RWPE1 (cell line): ENCODE measurements at regions not wholly inside any gene's neighbourhood (a gene's known extent, or its start where the extent isn't known, plus 50 kb on each side); places are given as distances from the start of the nearest gene placed in this dataset.
"Not testable (repeated sequence)": the region's sequence is repeated elsewhere in the genome, so short reads cannot be mapped to it uniquely, and the experiment has no call there.

Source experiments
- CTCF ChIA-PET: fragments of 350-600 bp; sonication (Branson Sonifier 250); formaldehyde crosslinking; extraction: SDS; loops from one replicate; lab custom pipeline; 2021; lab: Yijun Ruan, JAX
- POLR2A ChIA-PET: fragments of 400-600 bp; formaldehyde crosslinking; extraction: SDS; loops from one replicate; lab custom pipeline; 2020; ENCODE audit warnings: antibody characterized with exemption; ENCODE audit not compliant: low non-redundant PET; lab: Yijun Ruan, JAX
- DNase-seq: peaks from one replicate; pipeline ENCODE4 v3.0.0; 2012; ENCODE audit warnings: low spot score
- H3K27ac ChIP-seq: fragments of 450-650 bp; 2 replicates; pipeline ENCODE4 v1.5.1; 2017

- CTCF ChIA-PET, DNase-seq, POLR2A ChIA-PET, H3K27ac ChIP-seq: not testable (repeated sequence)
Measured at GRCh38 chr15:22649458-22649857, 137.0 kb upstream of the NIPA1 start.

GRCh38 chr15:22651179-22651578 lies 135.3 kb upstream of the NIPA1 start:
- not testable (repeated sequence) for H3K27ac ChIP-seq

GRCh38 chr15:22664294-22665058 lies 122.0 kb upstream of the NIPA1 start:
- DNase-seq, POLR2A ChIA-PET, CTCF ChIA-PET: not testable (repeated sequence)
- H3K27ac ChIP-seq: peak overlapping the region; percentile 84

More at GRCh38 chr15:22651179-22651578, 135.3 kb upstream of the NIPA1 start:
- CTCF ChIA-PET, POLR2A ChIA-PET, DNase-seq: not testable (repeated sequence)

DNA sequence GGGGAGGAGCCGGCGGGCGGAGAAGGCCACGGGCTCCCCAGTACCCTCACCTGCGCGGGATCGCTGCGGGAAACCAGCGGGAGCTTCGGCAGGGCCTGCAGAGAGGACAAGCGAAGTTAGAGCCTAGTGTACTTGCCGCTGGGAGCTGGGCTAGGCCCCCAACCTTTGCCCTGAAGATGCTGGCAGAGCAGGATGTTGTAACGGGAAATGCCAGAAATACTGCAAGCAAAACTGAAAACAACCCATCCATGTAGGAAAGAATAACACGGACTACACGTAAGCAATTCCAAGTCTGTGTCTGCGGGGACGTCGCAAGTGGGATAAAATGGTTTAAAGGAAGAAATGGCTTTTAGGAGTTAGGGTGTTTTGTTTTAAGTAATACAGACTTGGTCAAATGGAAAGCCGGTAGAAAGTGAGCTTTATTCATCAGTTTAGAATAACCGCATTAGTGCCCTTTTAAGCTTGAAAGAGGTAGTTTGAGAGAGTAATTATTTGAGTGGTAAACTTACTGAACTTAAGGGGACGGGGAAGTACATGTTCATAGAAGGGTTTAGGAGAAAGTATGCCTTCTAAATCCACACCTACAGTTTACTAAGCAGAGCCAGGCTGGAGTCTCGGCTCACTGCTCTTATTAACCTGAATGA lies 121.3 kb upstream of the NIPA1 start:
- H3K27ac ChIP-seq: peak overlapping the region; percentile 84
- CTCF ChIA-PET, POLR2A ChIA-PET, DNase-seq: not testable (repeated sequence)

GRCh38 chr15:22665711-22666110 lies 120.7 kb upstream of the NIPA1 start:
- H3K27ac ChIP-seq, DNase-seq, CTCF ChIA-PET, POLR2A ChIA-PET: not testable (repeated sequence)

DNA sequence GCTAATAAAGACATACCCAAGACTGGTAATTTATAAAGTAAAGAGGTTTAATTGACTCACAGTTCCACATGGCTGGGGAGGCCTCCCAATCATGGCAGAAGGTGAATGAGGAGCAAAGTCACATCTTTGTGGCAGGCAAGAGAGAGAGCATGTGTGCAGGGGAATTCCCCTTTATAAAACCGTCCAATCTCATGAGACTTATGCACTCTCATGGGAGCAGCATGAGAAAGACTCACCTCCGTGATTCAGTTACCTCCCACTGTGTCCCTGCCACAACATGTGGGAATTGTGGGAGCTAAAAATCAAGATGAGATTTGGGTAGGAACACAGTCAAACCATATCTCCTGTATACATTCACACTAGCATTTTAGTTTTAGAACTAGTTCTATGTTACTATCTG lies 101.7 kb upstream of the NIPA1 start:
- POLR2A ChIA-PET, DNase-seq: not testable (repeated sequence)

GRCh38 chr15:22699881-22700280 lies 86.6 kb upstream of the NIPA1 start:
- H3K27ac ChIP-seq, POLR2A ChIA-PET, CTCF ChIA-PET, DNase-seq: not testable (repeated sequence)

More for the DNA sequence above, 101.7 kb upstream of the NIPA1 start:
- H3K27ac ChIP-seq, CTCF ChIA-PET: not testable (repeated sequence)

DNA sequence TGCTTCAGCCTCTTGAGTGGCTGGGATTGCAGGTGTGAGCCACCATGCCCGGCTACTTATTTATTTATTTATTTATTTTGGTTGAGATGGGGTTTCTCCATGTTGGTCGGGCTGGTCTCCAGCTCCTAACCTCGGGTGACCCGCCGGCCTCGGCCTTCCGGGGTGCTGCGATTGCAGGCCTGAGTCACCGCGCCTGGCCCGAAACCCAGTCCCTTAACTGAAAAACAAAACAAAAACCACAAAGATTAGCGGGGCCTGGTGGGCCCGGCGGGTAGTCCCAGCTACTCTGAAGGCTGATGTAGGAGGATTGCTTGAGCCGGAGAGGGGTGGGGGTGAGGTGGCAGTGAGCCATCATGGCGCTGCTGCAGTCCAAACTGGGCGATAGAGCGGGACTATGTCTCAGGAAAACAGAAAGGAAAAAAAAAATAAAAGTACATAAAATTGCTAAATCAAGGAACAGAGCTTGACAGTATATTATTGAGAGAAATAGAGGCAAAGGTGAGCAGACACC lies 75.6 kb upstream of the NIPA1 start:
- CTCF ChIA-PET: interaction anchor here (0.6 kb wide), 1 partner anchor 10 kb away, joined by 3 read pairs; no protein-coding TSS in a partner anchor
- POLR2A ChIA-PET, DNase-seq, H3K27ac ChIP-seq: not testable (repeated sequence)

- H3K27ac ChIP-seq, POLR2A ChIA-PET, DNase-seq, CTCF ChIA-PET: not testable (repeated sequence)
Measured at GRCh38 chr15:22713933-22714332, 72.5 kb upstream of the NIPA1 start.

GRCh38 chr15:22714358-22715132 lies 71.9 kb upstream of the NIPA1 start:
- CTCF ChIA-PET, DNase-seq, POLR2A ChIA-PET, H3K27ac ChIP-seq: not testable (repeated sequence)

GRCh38 chr15:22715133-22715845 lies 71.2 kb upstream of the NIPA1 start:
- CTCF ChIA-PET, H3K27ac ChIP-seq, DNase-seq, POLR2A ChIA-PET: not testable (repeated sequence)

DNA sequence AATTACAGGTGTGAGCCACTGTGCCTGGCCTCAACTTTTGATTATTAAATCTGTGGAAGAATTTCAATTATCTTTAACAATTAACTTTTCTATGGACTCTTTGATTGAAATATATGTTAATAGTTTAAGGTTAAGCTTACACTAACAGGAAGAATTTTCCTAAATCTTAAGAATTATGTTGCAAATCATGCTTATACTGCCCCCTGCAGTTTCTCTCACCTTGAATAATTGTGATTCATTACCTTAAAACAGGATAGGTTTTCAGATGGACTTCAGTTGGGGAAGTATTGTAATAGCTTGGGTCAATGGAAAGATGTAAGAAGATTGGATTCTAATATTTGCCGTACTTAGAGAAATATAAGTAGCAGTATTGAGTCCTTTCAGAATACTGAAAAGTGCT lies 66.5 kb upstream of the NIPA1 start:
- CTCF ChIA-PET, H3K27ac ChIP-seq, DNase-seq, POLR2A ChIA-PET: not testable (repeated sequence)

DNA sequence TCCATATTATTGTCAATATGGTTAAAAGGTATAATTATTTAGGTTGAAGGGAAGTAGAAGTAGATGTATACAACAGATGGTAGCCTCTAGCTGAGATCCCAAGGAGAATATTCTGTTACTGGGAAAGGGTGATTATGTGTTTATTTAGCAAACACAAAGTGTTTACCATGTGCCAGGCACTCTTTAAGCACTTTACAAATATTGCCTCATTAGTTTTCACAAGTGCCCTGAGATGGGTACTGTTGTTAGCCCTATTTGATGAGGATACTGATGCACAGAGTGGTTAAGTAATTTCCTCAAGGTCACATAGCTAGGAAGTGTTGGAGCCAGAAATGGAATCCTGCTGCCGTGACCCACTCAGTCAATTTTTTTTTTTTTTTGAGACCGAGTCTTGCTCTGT lies 60.3 kb upstream of the NIPA1 start:
- H3K27ac ChIP-seq, CTCF ChIA-PET, DNase-seq, POLR2A ChIA-PET: not testable (repeated sequence)

DNA sequence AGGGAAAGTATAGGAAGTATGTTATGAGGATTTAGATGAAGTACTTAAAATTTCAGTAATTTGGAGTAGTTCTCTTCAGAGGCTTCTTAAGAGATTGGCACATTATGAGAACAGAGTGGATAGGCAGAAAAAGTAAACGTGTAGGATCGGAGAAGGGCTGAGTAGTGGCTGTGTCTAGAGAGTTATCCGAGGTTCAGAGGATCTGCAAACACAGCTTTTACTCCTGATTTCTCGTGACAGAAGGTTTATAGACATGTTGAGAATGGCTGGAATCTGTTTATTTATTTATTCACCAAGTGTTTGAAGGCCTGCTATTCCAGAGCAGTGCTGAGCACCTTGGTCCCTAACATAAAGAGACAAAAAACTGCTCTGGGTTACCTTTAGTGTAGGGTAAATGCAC lies 51.4 kb upstream of the NIPA1 start:
- H3K27ac ChIP-seq, POLR2A ChIA-PET, CTCF ChIA-PET, DNase-seq: not testable (repeated sequence)
